ENCODE measurements at regions not wholly inside any gene's neighbourhood (a gene's known extent, or its start where the extent isn't known, plus 50 kb on each side); places are given as distances from the start of the nearest gene placed in this dataset.

GRCh38 chr3:180181387-180181786 is 144.7 kb upstream of the PEX5L start:
- no peaks in the 10 kb centered on the region for H3K36me3 ChIP-seq (ENCODE audit: control insufficient read depth, insufficient read depth, low read length)
- H3K4me1 Mint-ChIP-seq (ENCODE audit: low read depth, unreplicated experiment): no peaks in the 10 kb centered on the region
- no peak overlapping the region for H3K4me3 Mint-ChIP-seq (ENCODE audit: unreplicated experiment)
- H3K9me3 ChIP-seq: no peaks in the 10 kb centered on the region
- intact Hi-C loops (cut with micrococcal nuclease; ENCODE audit: unreplicated experiment): no loop called here
- H3K27me3 ChIP-seq (replicated peaks; ENCODE audit: control insufficient read depth, insufficient read depth, low read length): no peaks in the 10 kb centered on the region
- H3K4me1 ChIP-seq: no peaks in the 10 kb centered on the region
- H3K4me3 ChIP-seq (ENCODE audit: low read depth, low read length): no peak overlapping the region
- CTCF ChIA-PET: no interaction called here
- POLR2A ChIA-PET: no interaction called here
- H3K36me3 Mint-ChIP-seq (ENCODE audit: insufficient read depth, unreplicated experiment): no peaks in the 10 kb centered on the region
- H3K9me3 Mint-ChIP-seq (ENCODE audit: unreplicated experiment): no peaks in the 10 kb centered on the region
- TF ChIP-seq CTCF (IDR thresholded peaks at IDR 0.05; ENCODE audit: insufficient read depth in 1 of 2, low read depth in 1 of 2, low read length in 1 of 2, severe bottlenecking in 1 of 2, unreplicated experiment in 1 of 2): no peak
- H3K27ac Mint-ChIP-seq (ENCODE audit: unreplicated experiment): no peak overlapping the region
- DNase-seq: no peak
- no TSS peak for BruUV-seq (replicated peaks)
- peaks cover 3% of the 10 kb centered on the region for H3K27me3 Mint-ChIP-seq (ENCODE audit: insufficient read depth, unreplicated experiment)

- CTCF ChIA-PET: no interaction called here
- intact Hi-C loops (cut with micrococcal nuclease; ENCODE audit: unreplicated experiment): no loop called here
Measured at GRCh38 chr3:180183346-180183745, 146.6 kb upstream of the PEX5L start.

GRCh38 chr3:180184816-180185215 is 148.1 kb upstream of the PEX5L start:
- Mint-ChIP-seq H3K36me3 (ENCODE audit: insufficient read depth, unreplicated experiment) (no peaks in the 10 kb centered on the region), H3K27ac (ENCODE audit: unreplicated experiment) (no peak overlapping the region), H3K4me1 (ENCODE audit: low read depth, unreplicated experiment) (no peaks in the 10 kb centered on the region), H3K9me3 (ENCODE audit: unreplicated experiment) (no peaks in the 10 kb centered on the region), H3K4me3 (ENCODE audit: unreplicated experiment) (no peak overlapping the region), H3K27me3 (ENCODE audit: insufficient read depth, unreplicated experiment) (peaks cover 3% of the 10 kb centered on the region)
- Histone ChIP-seq H3K27me3 (replicated peaks; ENCODE audit: control insufficient read depth, insufficient read depth, low read length) (no peaks in the 10 kb centered on the region), H3K4me3 (ENCODE audit: low read depth, low read length) (no peak overlapping the region), H3K9me3 (no peaks in the 10 kb centered on the region), H3K4me1 (no peaks in the 10 kb centered on the region), H3K36me3 (ENCODE audit: control insufficient read depth, insufficient read depth, low read length) (no peaks in the 10 kb centered on the region)
- no peak for DNase-seq
- no TSS peak for BruUV-seq (replicated peaks)
- CTCF ChIA-PET: no interaction called here
- intact Hi-C loops (cut with micrococcal nuclease; ENCODE audit: unreplicated experiment): no loop called here
- TF ChIP-seq CTCF (IDR thresholded peaks at IDR 0.05; ENCODE audit: insufficient read depth in 1 of 2, low read depth in 1 of 2, low read length in 1 of 2, severe bottlenecking in 1 of 2, unreplicated experiment in 1 of 2): no peak
- POLR2A ChIA-PET: no interaction called here

More at GRCh38 chr3:180183346-180183745, 146.6 kb upstream of the PEX5L start:
- Histone ChIP-seq H3K4me3 (ENCODE audit: low read depth, low read length) (no peak overlapping the region), H3K27me3 (replicated peaks; ENCODE audit: control insufficient read depth, insufficient read depth, low read length) (no peaks in the 10 kb centered on the region), H3K4me1 (no peaks in the 10 kb centered on the region), H3K9me3 (no peaks in the 10 kb centered on the region), H3K36me3 (ENCODE audit: control insufficient read depth, insufficient read depth, low read length) (no peaks in the 10 kb centered on the region)
- no peak for DNase-seq
- POLR2A ChIA-PET: no interaction called here
- no peak overlapping the region for H3K4me3 Mint-ChIP-seq (ENCODE audit: unreplicated experiment)
- no peak overlapping the region for H3K27ac Mint-ChIP-seq (ENCODE audit: unreplicated experiment)
- TF ChIP-seq CTCF (IDR thresholded peaks at IDR 0.05; ENCODE audit: insufficient read depth in 1 of 2, low read depth in 1 of 2, low read length in 1 of 2, severe bottlenecking in 1 of 2, unreplicated experiment in 1 of 2): no peak
- no TSS peak for BruUV-seq (replicated peaks)
- H3K27me3 Mint-ChIP-seq (ENCODE audit: insufficient read depth, unreplicated experiment): peaks cover 3% of the 10 kb centered on the region
- H3K36me3 Mint-ChIP-seq (ENCODE audit: insufficient read depth, unreplicated experiment): no peaks in the 10 kb centered on the region
- no peaks in the 10 kb centered on the region for H3K9me3 Mint-ChIP-seq (ENCODE audit: unreplicated experiment)
- no peaks in the 10 kb centered on the region for H3K4me1 Mint-ChIP-seq (ENCODE audit: low read depth, unreplicated experiment)

All from Caco-2 (cell line).